ENCODE measurements at regions not wholly inside any gene's neighbourhood (a gene's known extent, or its start where the extent isn't known, plus 50 kb on each side); places are given as distances from the start of the nearest gene placed in this dataset.

GRCh38 chr4:177087060-177087459, 222.6 kb upstream of the NEIL3 start:
- TF ChIP-seq CTCF (IDR thresholded peaks at IDR 0.05; ENCODE audit: poor library complexity) (no peak), EZH2 (IDR thresholded peaks at IDR 0.05; ENCODE audit: borderline replicate concordance) (no peak), EZH2phosphoT487 (IDR thresholded peaks at IDR 0.05; ENCODE audit: low read depth, severe bottlenecking, unreplicated experiment) (no peak)

Measured in hepatocyte (in vitro differentiated cells).